B cell (primary cell): ENCODE measurements at regions not wholly inside any gene's neighbourhood (a gene's known extent, or its start where the extent isn't known, plus 50 kb on each side); places are given as distances from the start of the nearest gene placed in this dataset.

Experiments
- ATAC-seq: fragments of 200-7000 bp; cut with Tn5 transposase; one replicate; pipeline ENCODE4 v1.10.0; 2021; ENCODE audit warnings: low read depth, mild to moderate bottlenecking, moderate number of reproducible peaks, moderate library complexity
- CTCF ChIA-PET: fragments of 350-600 bp; sonication (Branson Sonifier 250); formaldehyde crosslinking; loops from one replicate; lab custom pipeline; 2021; ENCODE audit warnings: antibody characterized with exemption, inconsistent platforms; lab: Charles Lee
- POLR2A ChIA-PET: fragments of 350-600 bp; sonication (Branson Sonifier 250); formaldehyde crosslinking; loops from one replicate; lab custom pipeline; 2021; ENCODE audit warnings: antibody characterized with exemption; lab: Charles Lee
- DNase-seq: peaks from one replicate; pipeline ENCODE4 v3.0.0; 2013
- H2AFZ ChIP-seq: 2 replicates; pipeline ENCODE4 v1.6.1; 2012; ENCODE audit warnings: mild to moderate bottlenecking, low read depth, low read length; ENCODE audit not compliant: insufficient read depth, poor library complexity, severe bottlenecking
- H3K27ac ChIP-seq, 2 donors: 1 replicate in 1 of 2; 2 replicates in 1 of 2; pipeline ENCODE4 v1.5.1; 2012 to 2013; ENCODE audit warnings: low read length in 2 of 2, mild to moderate bottlenecking in 2 of 2, moderate library complexity in 1 of 2
- H3K27me3 ChIP-seq, 4 experiments: fragments of 200-600 bp in 1 of 4; sonication (generic) in 1 of 4; replicated peaks in 1 of 4; 1 replicate in 2 of 4; 2 replicates in 2 of 4; pipeline versions ENCODE4 v1.6.1 to v1.7.0; 2013 to 2016; ENCODE audit warnings: low read length in 3 of 4, mild to moderate bottlenecking in 2 of 4, mixed read lengths in 1 of 4, moderate library complexity in 1 of 4; ENCODE audit not compliant: insufficient read depth in 4 of 4, control insufficient read depth in 3 of 4; ENCODE audit errors: control extremely low read depth in 1 of 4
- H3K36me3 ChIP-seq, 2 experiments: replicated peaks in 1 of 2; 1 replicate in 1 of 2; 2 replicates in 1 of 2; pipeline versions ENCODE4 v1.6.1 to v1.7.1; 2013; ENCODE audit warnings: low read length in 1 of 2; ENCODE audit not compliant: insufficient read depth in 2 of 2, control insufficient read depth in 1 of 2; ENCODE audit errors: control extremely low read depth in 1 of 2, extremely low read depth in 1 of 2
- H3K4me1 ChIP-seq, 2 donors: fragments of 200-600 bp in 1 of 2; sonication (generic) in 1 of 2; 1 replicate in 1 of 2; 2 replicates in 1 of 2; pipeline versions ENCODE4 v1.5.1 to v1.6.1; 2013 to 2017; ENCODE audit warnings: low read length in 2 of 2; ENCODE audit not compliant: control insufficient read depth in 2 of 2, insufficient read depth in 2 of 2
- H3K4me2 ChIP-seq: replicated peaks from 2 replicates; pipeline ENCODE3; 2012; ENCODE audit warnings: mild to moderate bottlenecking, low read depth, low read length; ENCODE audit not compliant: poor library complexity, severe bottlenecking
- H3K4me3 ChIP-seq, 5 experiments: fragments of 200-600 bp in 1 of 5; sonication (generic) in 1 of 5; 1 replicate in 3 of 5; 2 replicates in 2 of 5; pipeline versions ENCODE4 v1.5.1 to v1.7.0; 2011 to 2016; ENCODE audit warnings: low read length in 4 of 5, mild to moderate bottlenecking in 4 of 5, low read depth in 2 of 5, control low read depth in 1 of 5, moderate library complexity in 1 of 5; ENCODE audit not compliant: insufficient read depth in 1 of 5; ENCODE audit errors: control extremely low read depth in 1 of 5, extremely low read depth in 1 of 5
- H3K79me2 ChIP-seq: fragments of 200-600 bp; sonication (generic); one replicate; pipeline ENCODE4 v1.6.0; 2016; ENCODE audit warnings: low read length; ENCODE audit not compliant: control insufficient read depth, insufficient read depth
- H3K9ac ChIP-seq: fragments of 200-600 bp; sonication (generic); 2 replicates; pipeline ENCODE4 v1.6.1; 2017; ENCODE audit warnings: mild to moderate bottlenecking, low read length, moderate library complexity
- H3K9me3 ChIP-seq, 3 donors: one replicate each; pipeline versions ENCODE4 v1.6.1 to v1.7.1; 2013; ENCODE audit warnings: low read length in 2 of 3; ENCODE audit not compliant: control insufficient read depth in 2 of 3, insufficient read depth in 1 of 3; ENCODE audit errors: control extremely low read depth in 1 of 3
- H4K20me1 ChIP-seq: 2 replicates; pipeline ENCODE4 v1.6.0; 2012; ENCODE audit warnings: mild to moderate bottlenecking, low read length; ENCODE audit not compliant: insufficient read depth, control insufficient read depth, poor library complexity, severe bottlenecking
- H3K27ac Mint-ChIP-seq: one replicate; pipeline ENCODE4 v1.8.0; 2021; ENCODE audit warnings: mixed read lengths
- H3K27me3 Mint-ChIP-seq: one replicate; pipeline ENCODE4 v1.8.0; 2021; ENCODE audit warnings: mixed read lengths
- H3K4me1 Mint-ChIP-seq: one replicate; pipeline ENCODE4 v1.8.0; 2021; ENCODE audit warnings: mixed read lengths
- H3K4me3 Mint-ChIP-seq: one replicate; pipeline ENCODE4 v1.8.0; 2021; ENCODE audit warnings: mixed read lengths
- H3K9me3 Mint-ChIP-seq: one replicate; pipeline ENCODE4 v1.8.0; 2022; ENCODE audit warnings: mixed read lengths; ENCODE audit not compliant: insufficient read depth
- EZH2 ChIP-seq: IDR thresholded peaks from 2 replicates; pipeline ENCODE4 v1.6.1; 2012; ENCODE audit warnings: borderline replicate concordance, low read depth, mild to moderate bottlenecking, moderate library complexity, low read length; ENCODE audit not compliant: insufficient read depth, poor library complexity, severe bottlenecking
- WGBS: methylation state at CpG from one replicate; pipeline ENCODE4 v1.1.5; 2013; ENCODE audit warnings: missing lambda C conversion rate; ENCODE audit not compliant: insufficient coverage; 5-methylcytosine and 5-hydroxymethylcytosine counted together
- intact Hi-C: fragments of 100-400 bp; cut with micrococcal nuclease; formaldehyde crosslinking; loops from one replicate; pipeline ENCODE4 v1.10.0; 2022
- TF ChIP-seq, protein P1 (sequence below): fragments of 200-600 bp; IDR thresholded peaks from one replicate; pipeline ENCODE4 v1.8.0; 2022; ENCODE audit warnings: antibody characterized with exemption, mild to moderate bottlenecking

DNA sequence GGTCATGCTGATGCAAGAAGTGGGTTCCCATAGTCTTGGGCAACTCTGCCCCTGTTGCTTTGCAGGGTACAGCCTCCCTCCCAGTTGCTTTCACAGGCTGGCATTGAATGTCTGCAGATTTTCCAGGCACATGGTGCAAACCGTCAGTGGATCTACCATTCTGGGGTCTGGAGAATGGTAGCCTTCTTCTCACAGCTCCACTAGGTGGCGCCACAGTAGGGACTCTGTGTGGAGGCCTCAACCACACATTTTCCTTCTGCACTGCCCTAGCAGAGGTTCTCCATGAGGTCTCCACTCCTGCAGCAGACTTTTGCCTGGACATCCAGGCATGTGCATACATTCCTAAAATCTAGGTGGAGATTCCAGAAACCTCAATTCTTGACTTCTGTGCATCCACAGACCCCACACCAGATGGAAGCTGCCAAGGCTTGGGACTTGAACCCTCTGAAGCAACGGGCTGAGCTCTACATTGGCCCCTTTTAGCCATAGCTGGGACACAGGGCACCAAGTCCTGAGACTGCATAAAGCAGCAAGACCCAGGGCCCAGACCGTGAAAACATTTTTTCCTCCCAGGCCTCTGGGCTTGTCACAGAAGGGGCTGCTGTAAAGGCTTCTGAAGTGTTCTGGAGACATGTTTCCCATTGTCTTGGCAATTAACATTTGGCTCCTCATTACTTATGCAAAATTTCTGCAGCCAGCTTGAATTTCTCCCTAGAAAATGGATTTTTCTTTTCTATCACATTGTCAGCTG, 466.2 kb upstream of the PBX1 start:
- no peaks in the 10 kb centered on the region for H3K27me3 Mint-ChIP-seq
- H3K4me1 ChIP-seq = no peaks in the 10 kb centered on the region
- H3K9me3 Mint-ChIP-seq = no peaks in the 10 kb centered on the region
- peaks cover 0 to 7% (median 6%) of the 10 kb centered on the region in 3 donors for H3K9me3 ChIP-seq
- no peaks in the 10 kb centered on the region for H3K27me3 ChIP-seq
- ChIA-PET POLR2A (no interaction called here), CTCF (no interaction called here)
- DNase-seq (no peak), ATAC-seq (no peak)
- 81% methylated on average over 4 of the region's 4 CpGs for WGBS
- H4K20me1 ChIP-seq = no peaks in the 10 kb centered on the region
- no peak overlapping the region for H3K4me2 ChIP-seq
- H2AFZ ChIP-seq = no peak overlapping the region
- H3K27ac ChIP-seq = no peak overlapping the region
- H3K4me3 ChIP-seq = no peak overlapping the region
- no peak for TF ChIP-seq EZH2
- TF ChIP-seq, protein P1, sequence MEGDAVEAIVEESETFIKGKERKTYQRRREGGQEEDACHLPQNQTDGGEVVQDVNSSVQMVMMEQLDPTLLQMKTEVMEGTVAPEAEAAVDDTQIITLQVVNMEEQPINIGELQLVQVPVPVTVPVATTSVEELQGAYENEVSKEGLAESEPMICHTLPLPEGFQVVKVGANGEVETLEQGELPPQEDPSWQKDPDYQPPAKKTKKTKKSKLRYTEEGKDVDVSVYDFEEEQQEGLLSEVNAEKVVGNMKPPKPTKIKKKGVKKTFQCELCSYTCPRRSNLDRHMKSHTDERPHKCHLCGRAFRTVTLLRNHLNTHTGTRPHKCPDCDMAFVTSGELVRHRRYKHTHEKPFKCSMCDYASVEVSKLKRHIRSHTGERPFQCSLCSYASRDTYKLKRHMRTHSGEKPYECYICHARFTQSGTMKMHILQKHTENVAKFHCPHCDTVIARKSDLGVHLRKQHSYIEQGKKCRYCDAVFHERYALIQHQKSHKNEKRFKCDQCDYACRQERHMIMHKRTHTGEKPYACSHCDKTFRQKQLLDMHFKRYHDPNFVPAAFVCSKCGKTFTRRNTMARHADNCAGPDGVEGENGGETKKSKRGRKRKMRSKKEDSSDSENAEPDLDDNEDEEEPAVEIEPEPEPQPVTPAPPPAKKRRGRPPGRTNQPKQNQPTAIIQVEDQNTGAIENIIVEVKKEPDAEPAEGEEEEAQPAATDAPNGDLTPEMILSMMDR = no peak
- no peak overlapping the region for H3K4me3 Mint-ChIP-seq
- H3K79me2 ChIP-seq = no peaks in the 10 kb centered on the region
- H3K27ac Mint-ChIP-seq = no peak overlapping the region
- no peaks in the 10 kb centered on the region for H3K4me1 Mint-ChIP-seq
- H3K36me3 ChIP-seq = no peaks in the 10 kb centered on the region
- intact Hi-C loops = no loop called here
- no peak overlapping the region for H3K9ac ChIP-seq

DNA sequence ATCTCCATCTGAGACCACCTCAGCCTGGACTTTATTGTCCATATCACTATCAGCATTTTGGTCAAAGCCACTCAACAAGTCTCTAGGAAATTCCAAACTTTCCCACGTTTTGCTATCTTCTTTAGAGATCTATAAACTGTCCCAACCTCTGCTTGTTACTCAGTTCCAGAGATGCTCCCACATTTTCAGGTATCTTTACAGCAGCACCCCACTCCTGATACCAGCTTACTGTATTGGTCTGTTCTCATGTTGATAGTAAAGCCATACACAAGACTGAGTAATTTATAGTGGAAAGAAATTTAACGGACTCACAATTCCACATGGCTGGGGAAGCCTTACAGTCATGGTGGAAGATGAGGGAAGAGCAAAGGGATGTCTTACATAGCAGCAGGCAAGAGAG, 465.4 kb upstream of the PBX1 start:
- Histone ChIP-seq H3K9ac (no peak overlapping the region), H3K27ac (no peak overlapping the region), H2AFZ (no peak overlapping the region), H3K4me2 (no peak overlapping the region), H3K79me2 (no peaks in the 10 kb centered on the region), H3K27me3 (no peaks in the 10 kb centered on the region), H3K4me1 (no peaks in the 10 kb centered on the region), H3K9me3 (peaks cover 0 to 7% (median 6%) of the 10 kb centered on the region in 3 donors), H3K36me3 (no peaks in the 10 kb centered on the region), H4K20me1 (no peaks in the 10 kb centered on the region), H3K4me3 (no peak overlapping the region)
- ChIA-PET CTCF (no interaction called here), POLR2A (no interaction called here)
- Mint-ChIP-seq H3K9me3 (no peaks in the 10 kb centered on the region), H3K27ac (no peak overlapping the region), H3K4me1 (no peaks in the 10 kb centered on the region), H3K27me3 (no peaks in the 10 kb centered on the region), H3K4me3 (no peak overlapping the region)
- TF ChIP-seq, protein P1 = no peak
- TF ChIP-seq EZH2 = no peak
- DNase-seq (no peak), ATAC-seq (no peak)
- WGBS = no CpG with 5 or more reads among the region's 2 CpGs
- intact Hi-C loops = no loop called here
